Activated CD4-positive, alpha-beta T cell treated with anti-CD3 and anti-CD28 coated beads, Interleukin-2, amount 50 U/mL, for 48 hours (primary cell): ENCODE measurements at regions not wholly inside any gene's neighbourhood (a gene's known extent, or its start where the extent isn't known, plus 50 kb on each side); places are given as distances from the start of the nearest gene placed in this dataset.
"Not testable (repeated sequence)": the region's sequence is repeated elsewhere in the genome, so short reads cannot be mapped to it uniquely, and the experiment has no call there.

Source experiments
- DNase-seq, 2 experiments: peaks; one replicate each; pipeline ENCODE4 v3.0.0-alpha.2; 2020

DNA sequence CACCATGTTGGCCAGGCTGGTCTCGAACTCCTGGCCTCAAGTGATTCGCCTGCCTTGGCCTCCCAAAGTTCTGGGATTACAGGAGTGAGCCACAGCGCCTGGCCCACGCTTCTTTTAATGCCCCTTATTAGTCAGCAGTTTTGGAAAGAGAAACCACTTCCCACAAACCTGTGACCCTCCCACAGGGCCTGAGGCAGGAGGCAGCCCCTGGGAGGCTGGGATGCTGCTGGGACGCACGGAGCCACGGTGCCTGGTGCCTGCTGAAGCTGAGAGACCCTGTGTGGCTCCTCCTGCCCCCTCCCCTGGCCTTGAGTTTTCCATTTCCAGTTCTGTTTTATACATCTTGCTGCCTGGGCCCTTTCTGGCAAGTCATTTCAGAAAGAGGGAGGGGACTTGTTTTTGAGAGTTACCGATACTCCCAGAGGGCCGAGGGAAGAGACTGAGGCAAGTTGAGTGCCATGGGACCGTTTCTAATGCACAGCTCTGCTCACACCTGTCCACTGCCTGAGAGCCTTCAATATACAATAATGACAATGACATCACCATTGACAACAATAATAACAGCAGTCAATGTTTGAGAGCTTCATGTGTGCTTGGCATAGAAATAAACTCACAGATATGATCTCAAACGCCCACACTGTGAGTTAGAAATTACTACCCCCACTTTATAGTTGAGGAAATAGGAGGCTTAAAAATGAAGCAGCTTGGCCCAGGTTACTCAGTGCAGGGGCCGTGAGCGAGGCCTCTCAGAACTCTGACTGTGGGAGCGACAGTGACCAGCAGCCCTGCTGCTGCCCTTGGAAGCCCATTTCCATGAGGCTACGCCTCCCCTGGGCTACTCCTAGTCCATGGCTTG lies 78.1 kb upstream of the YWHAQ start:
- DNase-seq: peak; percentile 62 to 74

DNA sequence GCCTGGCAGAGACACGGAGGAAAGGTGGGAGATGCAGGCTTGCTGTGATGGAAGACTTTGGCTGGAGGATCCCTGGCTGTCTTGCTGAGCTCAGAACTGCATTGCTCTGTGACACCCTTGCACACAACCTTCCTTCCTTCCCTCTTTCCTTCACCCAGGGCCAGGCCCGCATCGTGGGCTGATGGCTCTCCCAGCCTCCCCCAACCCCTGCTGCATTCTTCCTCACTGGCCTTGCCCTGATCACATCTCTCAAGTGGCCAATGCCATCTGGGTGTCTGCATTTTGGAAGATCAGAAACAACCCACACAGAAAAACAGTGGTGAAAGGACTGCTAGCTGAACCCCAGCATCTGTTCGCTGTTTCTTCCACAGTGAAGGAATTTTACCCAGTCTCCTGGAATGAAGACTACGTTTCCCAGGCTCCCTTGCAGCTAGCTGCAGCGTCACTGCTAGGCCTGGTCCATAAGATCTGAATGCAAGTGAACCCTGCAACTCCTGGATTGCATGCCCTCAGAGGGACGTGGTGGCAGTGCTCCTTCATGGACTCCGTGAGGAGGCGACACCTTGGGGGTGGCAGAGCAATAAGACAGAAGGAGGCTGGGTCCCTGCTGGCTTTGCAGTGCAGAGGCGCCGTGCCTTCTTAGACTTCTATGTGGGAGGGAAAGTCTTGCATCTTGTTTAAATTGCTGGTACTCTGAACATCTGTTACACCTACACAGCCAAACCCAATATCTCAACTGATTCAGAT lies 78.9 kb upstream of the YWHAQ start:
- DNase-seq: peak in 1 of 2 experiments; percentile 37

DNA sequence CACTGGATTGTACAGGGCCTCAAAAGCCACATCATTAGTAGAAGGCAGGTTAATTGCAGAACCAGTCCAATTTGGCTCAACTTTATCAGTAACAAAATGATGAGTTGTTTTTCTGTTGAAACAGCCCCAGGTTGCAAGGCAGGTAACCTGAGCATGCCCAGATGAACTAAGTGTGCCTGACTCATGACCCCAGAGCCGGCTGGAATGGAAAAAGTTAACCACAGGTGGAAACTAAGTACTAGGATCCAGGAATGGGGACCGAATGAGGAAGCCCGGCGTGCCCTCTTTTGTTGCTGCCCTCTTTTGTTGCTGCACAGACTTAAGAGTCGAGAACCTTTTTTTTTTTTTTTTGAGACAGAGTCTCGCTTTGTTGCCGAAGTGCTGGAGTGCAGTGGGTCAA lies 79.5 kb upstream of the YWHAQ start:
- DNase-seq: peak; percentile 36 to 56

DNA sequence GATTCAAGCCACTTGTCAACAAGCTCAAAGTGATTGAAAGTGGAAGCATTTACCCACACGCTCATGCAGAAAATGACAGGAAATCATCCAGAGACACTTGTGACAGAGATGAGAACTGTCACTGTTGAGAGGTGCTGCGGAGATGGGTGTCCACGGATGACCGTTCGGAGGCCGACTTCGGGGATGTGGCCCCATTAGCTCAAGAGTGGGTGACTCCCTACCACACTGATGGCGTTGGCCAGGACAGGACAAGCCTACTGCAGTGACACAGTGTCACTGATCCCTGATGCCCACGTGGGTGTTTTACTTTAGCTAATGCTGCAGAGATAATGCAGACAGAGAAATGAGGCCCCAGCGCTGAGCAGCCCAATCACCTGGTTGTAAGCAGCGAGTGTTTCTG lies 81.5 kb upstream of the YWHAQ start:
- DNase-seq: peak; percentile 46 to 60

DNA sequence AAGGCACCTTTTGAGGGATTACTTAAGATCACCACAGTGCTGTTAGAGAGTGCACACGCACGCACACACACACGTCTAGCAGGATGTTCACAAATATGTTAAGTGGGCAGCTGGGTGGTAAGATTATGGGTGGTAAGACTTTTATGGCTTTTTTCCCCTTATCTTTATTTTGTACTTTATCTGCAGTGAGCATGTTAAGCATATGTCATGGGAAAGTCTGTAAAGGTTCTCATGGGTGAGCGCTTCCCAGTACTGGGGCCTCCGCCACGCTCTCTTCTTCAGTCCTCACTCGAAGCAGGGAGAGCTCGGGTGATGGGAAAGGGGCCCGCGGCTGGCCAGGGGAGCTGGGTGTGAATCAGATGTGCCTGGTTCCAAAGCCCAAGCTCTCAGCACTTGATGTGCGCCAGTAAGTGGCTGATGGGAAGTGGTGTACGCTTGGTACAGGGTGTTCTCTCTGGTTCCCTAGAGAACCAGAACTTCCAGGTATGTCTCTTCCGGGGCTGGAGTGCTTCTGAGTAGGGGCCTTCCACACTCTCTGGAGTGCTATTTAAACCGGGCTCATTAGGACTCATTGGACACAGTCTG lies 83.9 kb upstream of the YWHAQ start:
- no peak for DNase-seq

DNA sequence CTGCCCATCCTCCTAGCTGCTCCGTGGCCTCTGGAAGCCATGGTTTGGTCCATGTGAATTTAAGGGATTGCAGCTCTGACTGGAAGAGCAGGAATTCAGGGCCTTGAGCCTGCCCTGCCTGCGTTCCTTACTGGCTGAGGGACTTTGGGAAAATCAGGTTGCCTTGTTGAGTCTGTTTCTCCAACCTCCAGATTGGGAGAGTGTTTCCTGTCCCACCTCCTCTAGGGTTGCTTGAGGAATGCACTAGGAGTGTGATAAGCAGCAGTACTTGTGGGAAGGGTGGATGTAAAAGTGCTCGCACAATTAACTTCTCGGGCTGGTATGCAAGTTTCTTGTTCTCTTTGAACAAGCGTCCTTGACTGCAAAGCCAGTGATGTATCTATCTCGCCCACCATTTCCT lies 84.4 kb upstream of the YWHAQ start:
- no peak for DNase-seq

DNA sequence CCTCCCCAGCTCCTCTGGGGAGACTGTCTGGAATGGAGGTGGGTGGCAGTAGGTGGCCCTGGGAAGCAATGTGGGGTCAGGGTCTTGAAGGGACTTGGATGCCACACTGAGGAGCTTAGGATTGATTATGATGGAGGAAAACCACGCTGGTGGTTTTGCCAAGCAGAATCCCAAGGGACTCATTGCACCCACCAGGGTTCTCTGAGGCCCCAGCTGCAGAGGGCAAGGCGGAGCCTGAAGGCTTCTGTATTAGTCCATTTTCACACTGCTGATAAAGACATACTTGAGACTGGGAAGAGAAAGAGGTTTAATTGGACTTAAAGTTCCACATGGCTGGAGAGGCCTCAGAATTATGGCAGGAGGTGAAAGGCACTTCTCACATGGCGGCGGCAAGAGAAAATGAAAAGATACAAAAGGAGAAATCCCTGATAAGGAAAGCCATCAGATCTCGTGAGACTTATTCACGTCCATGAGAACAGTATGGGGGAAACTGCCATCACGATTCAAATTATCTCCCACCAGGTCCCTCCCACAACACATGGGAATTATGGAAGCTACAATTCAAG lies 87.2 kb upstream of the YWHAQ start:
- DNase-seq: no peak

DNA sequence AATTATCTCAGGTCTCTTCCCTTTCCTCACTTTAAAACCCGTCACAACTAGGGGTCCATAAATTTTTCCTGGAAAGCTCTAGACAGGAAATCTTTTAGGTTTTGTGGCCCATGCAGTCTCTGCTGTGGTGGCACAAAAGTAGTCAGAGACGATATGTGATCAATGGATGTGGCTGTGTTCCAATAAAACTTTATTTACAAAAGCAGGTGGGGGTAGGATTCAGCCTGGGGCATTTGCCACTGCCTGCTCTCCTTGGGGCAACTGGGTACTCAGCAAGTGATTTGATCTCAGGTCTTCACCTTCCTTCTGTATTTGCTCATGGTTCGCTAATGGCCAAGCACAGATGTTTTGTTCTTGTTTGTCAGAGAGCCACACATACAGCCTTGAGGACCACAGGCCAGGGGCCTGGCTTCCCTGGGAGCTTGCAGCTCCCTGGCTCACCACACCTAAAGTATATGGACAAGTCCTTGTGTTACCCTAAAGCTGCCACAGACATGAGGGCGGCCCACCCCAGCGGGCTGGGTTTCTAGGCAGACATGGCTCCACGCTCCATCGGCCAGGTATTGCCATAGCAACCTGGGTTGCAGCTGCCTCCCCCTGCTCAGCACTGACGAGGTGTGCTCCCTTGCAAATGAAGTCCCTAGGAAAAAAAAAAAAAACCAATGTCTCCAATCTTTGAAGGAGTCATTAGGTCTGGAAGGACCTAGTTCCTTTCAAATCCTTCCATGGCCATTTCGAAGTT lies 89.7 kb upstream of the YWHAQ start:
- no peak for DNase-seq

DNA sequence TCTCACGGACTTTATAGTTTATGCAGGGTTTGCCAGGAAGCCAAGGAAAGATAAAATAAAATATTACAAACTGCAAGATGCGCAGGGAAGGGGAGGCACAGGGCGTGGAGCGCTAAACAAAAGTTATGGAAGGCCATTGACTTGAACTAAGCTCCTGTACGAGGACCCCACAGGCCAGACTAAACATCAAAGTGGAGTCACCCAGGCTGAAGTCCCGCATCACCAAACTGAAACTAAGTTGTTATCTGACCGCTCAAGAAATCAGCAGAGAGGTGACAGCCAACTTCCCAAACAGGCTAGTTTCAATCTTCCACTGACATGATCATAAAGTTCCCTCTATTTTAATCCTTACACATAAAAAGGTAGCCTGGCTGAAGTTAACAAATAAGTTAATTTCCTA lies 90.5 kb upstream of the YWHAQ start:
- DNase-seq: no peak

DNA sequence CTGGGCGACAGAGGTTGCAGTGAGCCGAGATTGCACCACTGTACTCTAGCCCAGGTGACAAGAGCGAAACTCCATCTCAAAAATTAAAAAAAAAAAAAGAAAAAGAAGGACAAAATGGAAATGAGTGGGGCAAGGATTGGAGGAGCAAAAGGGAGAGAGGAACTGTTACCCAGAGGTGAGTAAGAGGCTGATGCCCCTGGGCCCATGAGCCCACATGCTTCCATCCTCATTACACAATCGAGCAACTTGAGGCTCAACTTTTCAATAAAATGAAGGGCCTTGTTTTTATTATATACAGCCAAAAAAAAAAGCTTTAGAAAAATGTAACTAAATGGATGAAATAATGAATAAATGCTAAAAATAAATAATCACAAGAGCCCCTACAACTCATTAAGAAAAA lies 91.7 kb upstream of the YWHAQ start:
- DNase-seq: no peak

DNA sequence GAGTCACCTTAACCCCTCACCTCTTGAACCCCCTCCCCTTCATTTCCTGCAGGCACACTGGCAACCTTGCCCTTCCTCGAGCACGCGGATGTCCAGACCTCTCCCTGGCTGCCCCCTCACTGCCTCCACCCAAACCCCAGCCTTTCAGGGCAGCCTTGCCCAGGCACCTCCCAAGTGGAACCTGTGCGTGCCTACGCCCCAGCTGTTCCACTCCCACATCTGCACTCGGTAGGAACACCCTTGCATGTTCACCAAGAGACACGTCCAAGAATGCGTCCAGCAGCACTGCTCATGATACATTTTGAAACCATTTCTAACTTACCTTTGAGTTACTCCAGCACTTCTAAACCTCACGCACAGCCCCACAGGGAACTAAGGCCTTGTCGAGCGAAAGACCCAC lies 93.8 kb upstream of the YWHAQ start:
- no peak for DNase-seq

DNA sequence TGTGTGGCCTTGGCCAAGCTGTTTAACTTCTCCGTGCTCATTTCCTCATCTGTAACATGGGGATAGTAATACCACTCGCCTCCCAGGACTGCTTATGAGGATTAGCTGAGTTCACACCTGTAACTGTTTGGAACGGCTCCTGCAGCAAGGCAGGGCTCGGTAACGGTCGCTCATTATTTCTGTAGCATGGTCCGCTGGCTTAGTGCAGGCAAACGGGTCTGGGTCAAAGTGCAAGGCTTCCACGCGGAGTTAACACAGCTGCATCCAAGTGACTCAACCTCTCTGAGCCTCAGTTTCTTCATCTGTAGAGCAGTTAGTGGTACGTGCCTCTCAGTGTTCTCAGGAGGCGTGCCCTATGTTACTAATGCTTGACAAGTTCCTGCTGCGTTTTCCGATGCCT lies 94.3 kb upstream of the YWHAQ start:
- no peak for DNase-seq

DNA sequence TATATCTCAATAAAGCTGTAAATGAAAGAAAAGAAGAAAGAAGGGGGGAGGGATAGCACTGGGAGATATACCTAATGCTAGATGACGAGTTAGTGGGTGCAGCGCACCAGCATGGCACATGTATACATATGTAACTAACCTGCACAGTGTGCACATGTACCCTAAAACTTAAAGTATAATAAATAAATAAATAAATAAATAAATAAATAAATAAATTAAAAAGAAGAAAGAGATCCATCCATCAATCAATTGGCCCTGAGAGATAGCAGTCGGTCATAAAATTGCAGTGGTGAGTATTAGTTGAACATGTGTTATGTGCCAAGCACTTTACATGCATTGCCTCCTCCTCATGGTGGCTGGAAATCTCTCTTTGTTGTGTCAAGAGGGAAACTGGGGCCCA lies 95.2 kb upstream of the YWHAQ start:
- not testable (repeated sequence) for DNase-seq

DNA sequence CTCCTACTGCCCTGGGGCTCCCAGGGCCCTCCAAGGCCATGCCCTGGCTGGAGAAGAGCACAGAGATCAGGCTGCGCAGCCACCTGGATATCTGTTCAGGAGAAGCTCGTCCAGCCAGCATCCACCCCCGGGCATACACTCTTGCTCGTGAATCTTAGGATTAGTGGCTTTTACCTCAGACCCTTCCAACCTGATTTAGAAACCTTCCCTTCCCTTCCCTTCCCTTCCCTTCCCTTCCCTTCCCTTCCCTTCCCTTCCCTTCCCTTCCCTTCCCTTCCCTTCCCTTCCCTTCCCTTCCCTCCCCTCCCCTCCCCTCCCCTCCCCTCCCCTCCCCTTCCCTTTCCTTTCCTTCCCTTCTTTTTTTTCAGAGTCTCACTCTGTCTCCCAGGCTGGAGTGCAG lies 99.7 kb upstream of the YWHAQ start:
- not testable (repeated sequence) for DNase-seq

DNA sequence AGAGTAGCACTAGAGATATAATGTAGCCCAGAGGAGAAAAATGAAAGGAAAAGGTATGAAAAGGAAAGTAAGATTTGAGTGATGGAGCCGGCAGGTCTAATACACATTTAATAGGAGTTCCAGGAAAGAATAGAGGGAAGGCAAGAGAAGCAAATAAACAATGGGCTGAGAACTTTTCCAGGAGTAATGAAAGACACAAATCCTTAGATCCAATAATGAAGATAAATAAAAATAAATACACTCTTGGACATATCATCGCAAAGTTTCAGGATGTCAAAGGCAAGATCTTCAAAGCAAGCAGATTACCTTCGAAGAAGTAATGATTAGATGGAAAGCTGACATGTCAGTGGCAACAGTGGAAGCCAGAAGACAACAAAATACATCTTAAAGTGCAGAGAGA lies 102.0 kb upstream of the YWHAQ start:
- DNase-seq: no peak

DNA sequence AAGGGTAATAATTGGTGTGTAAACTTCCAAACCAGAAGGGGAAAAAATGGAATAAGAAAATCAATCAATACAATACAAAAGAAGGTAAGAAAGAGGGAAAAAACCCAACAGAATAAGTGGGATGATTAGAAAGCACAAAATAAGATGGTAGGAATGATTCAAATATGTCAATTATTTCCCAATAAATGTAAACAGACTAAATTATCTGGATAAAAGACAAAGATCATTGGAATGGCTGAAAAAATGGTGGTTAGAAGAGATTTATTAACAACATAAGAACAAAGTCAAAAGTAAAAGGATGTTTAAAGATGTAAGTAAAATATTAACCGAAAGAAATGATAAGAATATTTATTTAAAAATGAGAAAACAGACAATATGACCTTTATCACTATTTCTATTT lies 103.5 kb upstream of the YWHAQ start:
- no peak for DNase-seq

DNA sequence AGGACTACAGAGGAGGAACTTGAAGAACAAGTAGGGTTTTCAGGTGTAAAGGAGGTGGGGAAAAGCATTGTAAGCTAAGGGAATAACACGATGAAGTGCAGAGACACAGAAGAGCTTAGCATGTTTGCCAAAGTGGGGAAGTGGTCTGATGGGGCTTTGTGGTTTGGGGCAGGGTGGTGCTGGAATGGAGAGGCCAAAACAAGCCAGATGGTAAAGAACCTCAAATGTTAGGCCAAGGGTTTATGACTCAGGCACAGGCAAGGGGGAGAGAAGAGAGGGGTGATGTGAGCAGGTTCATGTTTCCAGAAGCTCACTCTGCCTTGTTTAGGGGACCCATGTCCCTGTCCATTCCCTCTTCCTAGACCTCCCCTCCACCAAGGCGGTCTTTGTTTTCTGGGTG lies 104.5 kb upstream of the YWHAQ start:
- no peak for DNase-seq

DNA sequence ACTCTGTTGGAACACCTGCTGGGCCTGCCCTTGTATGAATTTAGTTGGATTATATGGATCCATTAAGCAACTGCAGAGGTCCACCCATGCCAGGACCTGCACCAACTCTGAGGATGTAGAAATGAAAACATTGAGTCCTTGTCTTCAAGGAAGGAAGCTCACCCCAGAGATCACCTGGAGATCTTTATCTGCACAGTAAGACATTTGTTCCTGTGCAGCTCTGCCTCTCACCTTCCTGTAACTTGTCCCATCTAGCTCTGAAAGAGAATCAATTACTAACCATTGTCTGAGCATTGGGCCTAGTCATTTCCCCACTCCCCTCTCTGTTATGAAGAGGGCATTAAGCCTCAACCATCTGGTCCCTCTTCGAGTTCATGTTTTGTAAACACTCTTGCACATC lies 105.2 kb upstream of the YWHAQ start:
- no peak for DNase-seq

DNA sequence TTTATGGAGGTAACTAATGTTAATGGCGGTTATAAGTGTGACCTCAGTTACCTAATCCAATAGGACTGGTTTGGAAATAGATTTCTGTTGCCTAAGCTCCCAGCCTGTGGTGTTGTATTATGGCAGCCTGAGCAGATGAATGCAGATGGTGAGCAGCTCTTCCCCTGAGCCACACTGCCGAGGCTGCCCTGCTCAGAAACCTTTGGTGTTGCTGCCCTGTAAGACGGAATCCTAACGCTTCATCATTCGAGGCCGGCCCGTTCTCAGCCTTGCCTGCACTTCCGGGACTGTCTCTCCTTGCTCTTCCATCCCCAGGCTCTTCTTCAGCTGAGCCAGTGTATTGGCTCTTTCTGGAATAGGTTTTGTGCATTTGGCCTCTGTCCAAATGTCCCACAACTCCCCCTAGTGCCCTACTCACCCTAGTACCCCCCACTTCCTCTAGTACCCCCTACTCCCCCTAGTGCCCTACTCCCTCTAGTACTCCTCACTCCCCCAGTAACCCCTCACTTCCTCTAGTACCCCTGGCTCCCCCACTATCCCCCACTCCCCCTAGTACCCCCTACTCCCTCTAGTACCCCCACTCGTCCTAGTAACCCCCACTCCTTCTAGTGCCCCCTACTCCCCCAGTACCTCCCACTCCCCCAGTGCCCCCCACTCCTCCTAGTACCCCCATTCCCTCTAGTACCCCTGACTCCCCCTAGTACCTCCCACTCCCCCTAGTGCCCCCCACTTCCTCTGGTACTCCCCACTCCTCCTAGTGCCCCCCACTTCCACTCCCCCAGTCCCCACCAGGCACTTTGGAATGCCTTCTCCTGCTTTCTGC lies 106.0 kb upstream of the TAF1B start:
- no peak for DNase-seq

DNA sequence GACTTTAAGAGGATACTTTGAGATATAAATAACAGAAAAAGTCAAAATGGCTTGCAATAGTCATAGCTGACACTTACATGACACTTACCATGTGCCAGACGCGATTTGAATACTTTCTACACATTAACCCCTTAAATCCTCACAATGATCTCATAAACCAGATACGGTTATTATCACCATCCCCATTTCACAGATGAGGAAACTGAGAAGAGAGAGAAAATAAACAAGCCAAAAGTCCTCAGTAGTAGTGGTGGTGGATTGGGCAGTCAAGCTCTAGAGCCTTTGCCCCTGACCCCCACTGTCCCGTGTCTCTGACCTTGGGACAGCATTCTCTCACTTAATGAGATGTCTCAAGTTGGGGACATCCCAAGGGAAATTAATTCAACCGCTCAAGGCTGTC lies 105.2 kb upstream of the TAF1B start:
- DNase-seq: no peak

DNA sequence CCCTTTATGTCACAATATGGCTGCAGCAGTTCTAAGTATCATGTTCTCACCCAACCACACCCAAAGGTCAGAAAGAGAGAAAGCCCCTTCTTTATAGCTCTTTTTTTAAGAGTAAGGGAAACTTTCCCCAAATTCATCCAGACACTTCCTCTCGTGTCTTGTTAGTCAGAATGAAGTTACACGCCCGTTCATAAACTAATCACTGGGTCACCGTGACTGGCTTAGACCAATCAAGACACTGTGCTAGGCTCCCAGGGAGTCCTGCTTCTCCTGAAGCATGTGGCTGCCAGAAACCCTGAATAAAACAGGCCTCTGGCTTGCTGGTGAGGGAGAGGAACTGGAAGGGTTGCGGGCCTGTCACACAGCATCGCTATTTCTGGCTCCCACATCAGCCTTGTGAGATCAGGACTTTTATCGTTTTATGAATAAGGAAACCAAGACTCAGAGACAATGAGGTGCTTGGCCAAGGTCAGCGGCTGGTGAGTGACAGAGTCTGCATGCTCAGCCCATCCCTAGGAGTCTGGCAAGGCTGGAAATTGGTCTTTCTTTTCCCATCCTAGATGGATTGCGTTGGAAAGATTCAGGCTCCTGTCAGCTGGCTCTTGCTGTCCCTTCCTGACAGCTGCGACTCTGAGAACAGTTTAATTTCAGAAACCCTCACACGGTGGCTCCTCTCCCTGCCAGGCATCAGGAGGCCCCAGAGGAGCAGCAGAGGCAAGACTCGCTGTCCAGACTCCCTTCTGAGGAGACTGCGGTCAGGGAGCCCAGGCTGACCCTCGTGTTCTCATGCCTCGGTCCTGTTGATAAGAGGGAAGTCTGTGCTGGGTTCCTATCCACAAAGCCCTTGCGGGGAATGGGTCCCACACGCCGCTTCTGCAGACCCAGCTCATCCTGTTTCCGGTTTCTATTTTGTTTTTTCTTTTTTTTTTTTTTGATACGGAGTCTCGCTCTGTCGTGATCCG lies 104.5 kb upstream of the TAF1B start:
- DNase-seq: peak; percentile 22 to 24
